Breast epithelium (tissue), 4 donors: ENCODE measurements at regions not wholly inside any gene's neighbourhood (a gene's known extent, or its start where the extent isn't known, plus 50 kb on each side); places are given as distances from the start of the nearest gene placed in this dataset.

Source experiments
- DNase-seq, 2 donors: peaks; one replicate each; pipeline ENCODE4 v3.0.0-alpha.2; 2019; ENCODE audit warnings: low spot score in 2 of 2
- H3K27ac ChIP-seq, 2 donors: fragments of 200-600 bp; sonication (generic) in 1 of 2; one replicate each; pipeline ENCODE4 v1.5.1; 2016 to 2019; ENCODE audit warnings: mild to moderate bottlenecking in 1 of 2
- H3K27me3 ChIP-seq, 2 donors: fragments of 200-600 bp; sonication (generic) in 1 of 2; one replicate each; pipeline versions ENCODE4 v1.5.1 to v1.6.0; 2017 to 2019; ENCODE audit warnings: control low read depth in 1 of 2, mild to moderate bottlenecking in 1 of 2
- H3K36me3 ChIP-seq: fragments of 200-600 bp; one replicate; pipeline ENCODE4 v1.5.1; 2019
- H3K4me1 ChIP-seq, 2 donors: fragments of 200-600 bp; sonication (generic); one replicate each; pipeline ENCODE4 v1.5.1; 2016 to 2019; ENCODE audit warnings: control low read depth in 1 of 2
- H3K4me3 ChIP-seq, 3 donors: fragments of 200-600 bp; sonication (generic); 1 replicate in 2 of 3; 2 replicates in 1 of 3; pipeline ENCODE4 v1.5.1; 2016 to 2019; ENCODE audit warnings: mild to moderate bottlenecking in 3 of 3, moderate library complexity in 2 of 3
- H3K9me3 ChIP-seq, 2 donors: fragments of 200-600 bp; sonication (generic) in 1 of 2; one replicate each; pipeline ENCODE4 v1.5.1; 2016 to 2019; ENCODE audit warnings: control low read depth in 1 of 2
- CTCF ChIP-seq, 3 donors: fragments of 450-650 bp; IDR thresholded peaks; one replicate each; pipeline ENCODE4 v1.5.1; 2016 to 2017; ENCODE audit warnings: antibody characterized with exemption in 3 of 3, mild to moderate bottlenecking in 3 of 3, moderate library complexity in 3 of 3
- POLR2A ChIP-seq: fragments of 450-650 bp; IDR thresholded peaks from one replicate; pipeline ENCODE4 v1.6.1; 2016; ENCODE audit warnings: antibody characterized with exemption, mild to moderate bottlenecking, moderate library complexity
- POLR2AphosphoS5 ChIP-seq, 3 donors: sonication (generic); formaldehyde crosslinking; IDR thresholded peaks; one replicate each; pipeline ENCODE4 v1.6.1; 2017; ENCODE audit warnings: antibody characterized with exemption in 3 of 3
- intact Hi-C: fragments of 100-400 bp; cut with DNase I; formaldehyde crosslinking; loops from one replicate; pipeline ENCODE4 v1.15.1; 2023; ENCODE audit warnings: low total_unique reads

GRCh38 chr5:168075387-168075786 is 216.1 kb upstream of the WWC1 start:
- Histone ChIP-seq H3K27ac (no peak overlapping the region), H3K4me3 (no peak overlapping the region), H3K36me3 (no peaks in the 10 kb centered on the region), H3K27me3 (no peaks in the 10 kb centered on the region), H3K4me1 (no peaks in the 10 kb centered on the region), H3K9me3 (no peaks in the 10 kb centered on the region)
- DNase-seq = no peak
- intact Hi-C loops = loop anchor here (5.0 kb wide), 1 partner anchor 808 kb away; no protein-coding TSS in a partner anchor
- TF ChIP-seq POLR2AphosphoS5 (IDR thresholded peaks at IDR 0.05) (no peak), POLR2A (no peak), CTCF (IDR thresholded peaks at IDR 0.05) (no peak)

GRCh38 chr5:168076561-168076991 is 214.9 kb upstream of the WWC1 start:
- TF ChIP-seq POLR2A = no peak
- Histone ChIP-seq H3K4me1 (no peaks in the 10 kb centered on the region), H3K9me3 (no peaks in the 10 kb centered on the region), H3K4me3 (no peak overlapping the region), H3K27me3 (no peaks in the 10 kb centered on the region), H3K27ac (no peak overlapping the region), H3K36me3 (no peaks in the 10 kb centered on the region)
- intact Hi-C loops = loop anchor here (5.0 kb wide), 1 partner anchor 809 kb away; no protein-coding TSS in a partner anchor
- DNase-seq = no peak

DNA sequence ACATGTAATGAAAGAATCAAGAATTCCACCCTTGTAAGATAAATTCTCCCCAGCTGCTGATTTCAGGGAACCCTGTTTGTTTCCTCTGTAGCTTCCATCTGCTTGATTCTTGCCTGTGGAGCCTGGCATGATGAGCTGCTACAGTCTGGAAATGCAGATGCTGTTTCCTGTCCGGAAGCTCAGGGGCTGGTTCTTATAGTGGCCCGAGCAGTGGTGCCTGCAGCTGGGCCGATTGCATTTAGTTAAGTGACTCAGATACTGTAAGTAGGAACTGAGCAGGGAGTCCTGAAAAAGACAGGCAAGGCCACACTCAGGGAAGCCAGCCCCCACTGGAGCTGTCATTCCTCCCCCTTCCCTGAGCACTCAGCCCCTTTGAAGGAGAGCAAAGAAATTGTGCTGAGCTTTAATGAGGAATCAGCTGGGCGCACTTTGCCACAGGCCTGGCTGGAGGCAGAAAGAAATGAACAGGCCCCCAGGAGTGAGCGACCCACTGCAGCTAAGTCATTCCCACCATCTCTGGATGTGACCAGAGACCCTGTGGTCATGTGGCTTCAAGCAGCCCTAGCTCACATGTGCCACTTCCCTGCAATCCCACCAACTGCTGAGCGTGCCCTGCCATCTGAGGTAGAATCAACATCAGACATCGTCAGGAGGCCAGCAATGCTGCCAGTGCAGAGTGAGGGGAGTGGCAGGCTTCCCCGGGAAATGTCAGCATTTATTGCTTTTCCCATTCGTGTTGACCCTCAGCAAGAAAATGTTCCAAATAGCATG is 206.0 kb upstream of the WWC1 start:
- intact Hi-C loops = no loop called here
- Histone ChIP-seq H3K9me3 (no peaks in the 10 kb centered on the region), H3K36me3 (no peaks in the 10 kb centered on the region), H3K27me3 (no peaks in the 10 kb centered on the region), H3K27ac (no peak overlapping the region), H3K4me3 (no peak overlapping the region), H3K4me1 (no peaks in the 10 kb centered on the region)
- TF ChIP-seq POLR2A (no peak), CTCF (IDR thresholded peaks at IDR 0.05) (no peak), POLR2AphosphoS5 (IDR thresholded peaks at IDR 0.05) (no peak)
- no peak for DNase-seq

DNA sequence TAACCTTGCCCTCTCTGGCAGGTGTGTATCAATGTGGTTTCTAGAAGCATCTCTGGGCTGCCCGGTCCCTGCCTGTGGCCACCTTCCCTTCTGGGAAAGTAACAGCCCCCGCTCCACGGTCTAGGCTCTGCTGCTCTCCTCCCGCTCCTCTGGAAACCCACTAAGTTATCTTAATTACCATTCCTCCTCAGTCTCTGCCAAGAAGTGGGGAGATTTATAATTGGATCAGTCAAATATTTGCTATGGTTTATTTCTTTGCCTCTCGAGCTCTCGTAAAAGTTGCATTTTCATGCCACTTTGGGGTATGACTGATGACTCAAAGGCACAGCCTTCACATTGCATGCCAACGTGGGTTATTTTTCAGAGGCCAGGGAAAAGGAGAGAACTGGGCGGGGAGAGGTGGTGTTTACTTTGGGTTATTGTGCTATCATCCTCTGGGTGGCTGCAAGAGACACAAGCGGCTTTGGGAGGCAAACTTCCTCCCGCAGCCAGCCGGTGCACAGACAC is 205.3 kb upstream of the WWC1 start:
- Histone ChIP-seq H3K4me3 (no peak overlapping the region), H3K27ac (no peak overlapping the region), H3K36me3 (no peaks in the 10 kb centered on the region), H3K9me3 (no peaks in the 10 kb centered on the region), H3K27me3 (no peaks in the 10 kb centered on the region), H3K4me1 (no peaks in the 10 kb centered on the region)
- no peak for DNase-seq
- intact Hi-C loops = no loop called here
- TF ChIP-seq POLR2A (no peak), POLR2AphosphoS5 (IDR thresholded peaks at IDR 0.05) (no peak), CTCF (IDR thresholded peaks at IDR 0.05) (no peak)

- Histone ChIP-seq H3K4me3 (no peak overlapping the region), H3K9me3 (no peaks in the 10 kb centered on the region), H3K36me3 (no peaks in the 10 kb centered on the region), H3K27me3 (no peaks in the 10 kb centered on the region), H3K27ac (no peak overlapping the region), H3K4me1 (no peaks in the 10 kb centered on the region)
- intact Hi-C loops = no loop called here
- no peak for DNase-seq
- TF ChIP-seq POLR2A (no peak), POLR2AphosphoS5 (IDR thresholded peaks at IDR 0.05) (no peak), CTCF (IDR thresholded peaks at IDR 0.05) (no peak)
These were observed 204.7 kb upstream of the WWC1 start for GRCh38 chr5:168086746-168087145.
